ENCODE measurements at regions not wholly inside any gene's neighbourhood (a gene's known extent, or its start where the extent isn't known, plus 50 kb on each side); places are given as distances from the start of the nearest gene placed in this dataset.
A peak's percentile ranks its signal among the peaks of the same experiment; 100 is the strongest.

- DNase-seq = no peak
Measured at GRCh38 chr4:180101348-180102083, 2141.7 kb upstream of the TENM3 start.

GRCh38 chr4:180103794-180104193, 2139.4 kb upstream of the TENM3 start:
- no peak for DNase-seq

- DNase-seq = no peak
Measured at GRCh38 chr4:180105362-180105761, 2137.8 kb upstream of the TENM3 start.

GRCh38 chr4:180106122-180106521, 2137.1 kb upstream of the TENM3 start:
- no peak for DNase-seq

- no peak for DNase-seq
Measured at GRCh38 chr4:180106997-180107396, 2136.2 kb upstream of the TENM3 start.

GRCh38 chr4:180116840-180117239, 2126.4 kb upstream of the TENM3 start:
- no peak for DNase-seq

GRCh38 chr4:180120068-180120467, 2123.1 kb upstream of the TENM3 start:
- no peak for DNase-seq

- peak; percentile 28 for DNase-seq
Measured at GRCh38 chr4:180134091-180134866, 2108.9 kb upstream of the TENM3 start.

- DNase-seq = no peak
Measured at GRCh38 chr4:180141734-180142133, 2101.5 kb upstream of the TENM3 start.

- DNase-seq = no peak
Measured at GRCh38 chr4:180148737-180149136, 2094.5 kb upstream of the TENM3 start.

- peak; percentile 4 for DNase-seq
Measured at GRCh38 chr4:180150818-180151217, 2092.4 kb upstream of the TENM3 start.

- DNase-seq = no peak
Measured at GRCh38 chr4:180152831-180153230, 2090.4 kb upstream of the TENM3 start.

- DNase-seq = no peak
Measured at GRCh38 chr4:180153587-180153986, 2089.6 kb upstream of the TENM3 start.

- DNase-seq = no peak
Measured at GRCh38 chr4:180156684-180157083, 2086.5 kb upstream of the TENM3 start.

- DNase-seq = no peak
Measured at GRCh38 chr4:180160195-180160983, 2082.8 kb upstream of the TENM3 start.

- no peak for DNase-seq
Measured at GRCh38 chr4:180164799-180165198, 2078.4 kb upstream of the TENM3 start.

GRCh38 chr4:180169394-180169793, 2073.8 kb upstream of the TENM3 start:
- no peak for DNase-seq

- no peak for DNase-seq
Measured at GRCh38 chr4:180169966-180170365, 2073.2 kb upstream of the TENM3 start.

- no peak for DNase-seq
Measured at GRCh38 chr4:180179146-180179545, 2064.1 kb upstream of the TENM3 start.

- DNase-seq = peak; percentile 50
Measured at GRCh38 chr4:180189666-180190065, 2053.5 kb upstream of the TENM3 start.

- no peak for DNase-seq
Measured at GRCh38 chr4:180190382-180190781, 2052.8 kb upstream of the TENM3 start.

GRCh38 chr4:180197471-180197870, 2045.7 kb upstream of the TENM3 start:
- DNase-seq = no peak

GRCh38 chr4:180203349-180203748, 2039.9 kb upstream of the TENM3 start:
- no peak for DNase-seq

- peak; percentile 29 for DNase-seq
Measured at GRCh38 chr4:180205276-180205675, 2037.9 kb upstream of the TENM3 start.
